ENCODE measurements at regions not wholly inside any gene's neighbourhood (a gene's known extent, or its start where the extent isn't known, plus 50 kb on each side); places are given as distances from the start of the nearest gene placed in this dataset.
"Not testable (repeated sequence)": the region's sequence is repeated elsewhere in the genome, so short reads cannot be mapped to it uniquely, and the experiment has no call there.

DNA sequence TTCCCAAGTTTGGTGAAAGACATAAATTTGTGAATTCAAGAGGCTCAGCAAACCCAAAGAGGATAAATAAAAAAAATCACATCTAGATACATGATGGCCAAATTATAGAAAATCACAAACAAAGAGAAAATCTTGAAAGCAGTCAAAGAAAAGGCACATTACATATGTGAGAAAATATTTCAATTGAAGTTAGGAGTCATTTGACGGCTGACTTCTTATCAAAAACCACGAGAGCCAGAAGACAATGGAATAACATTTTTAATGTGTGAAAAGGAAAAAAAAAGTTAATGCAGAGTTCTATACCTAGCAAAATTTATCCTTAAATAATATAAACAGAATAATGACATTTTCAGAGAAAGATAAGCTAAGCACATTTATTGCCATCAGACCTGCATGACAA is 307.0 kb downstream of the C12orf75 start:
- no peak overlapping the region for H3K27ac ChIP-seq (ENCODE audit: low read length)
- peaks cover 29% of the 10 kb centered on the region for H3K9me3 ChIP-seq (ENCODE audit: insufficient read depth, low read depth, low read length)
- no peaks in the 10 kb centered on the region for H3K27me3 ChIP-seq (ENCODE audit: insufficient read depth, low read length)
- no peaks in the 10 kb centered on the region for H3K4me1 ChIP-seq (ENCODE audit: insufficient read depth, low read length)
- no peak overlapping the region for H3K9ac ChIP-seq (ENCODE audit: low read depth, low read length)
- H3K36me3 ChIP-seq (ENCODE audit: insufficient read depth, low read depth, low read length), result no peaks in the 10 kb centered on the region
- no peak overlapping the region for H3K4me3 ChIP-seq (ENCODE audit: low read length)

DNA sequence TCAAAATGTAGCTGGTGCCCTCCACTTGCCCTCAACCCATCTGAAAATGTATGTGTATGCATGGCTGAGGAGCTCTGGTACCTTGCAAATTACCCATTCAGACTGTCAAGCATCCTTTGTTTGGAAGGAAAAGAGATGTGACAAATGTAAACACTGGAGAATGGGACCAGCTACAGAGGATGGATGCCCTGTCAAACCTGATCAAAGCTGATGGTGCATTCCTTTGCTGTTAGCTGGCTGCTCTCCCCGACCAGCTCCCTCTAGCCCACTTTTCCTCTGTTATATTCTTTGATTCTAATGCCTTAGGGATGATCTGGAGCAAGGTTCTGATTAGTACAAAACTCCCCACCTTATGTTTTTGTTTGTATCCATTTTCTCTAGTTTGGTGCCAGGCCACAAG is 310.3 kb downstream of the C12orf75 start:
- no peaks in the 10 kb centered on the region for H3K4me1 ChIP-seq (ENCODE audit: insufficient read depth, low read length)
- H3K36me3 ChIP-seq (ENCODE audit: insufficient read depth, low read depth, low read length), result no peaks in the 10 kb centered on the region
- no peak overlapping the region for H3K4me3 ChIP-seq (ENCODE audit: low read length)
- H3K9ac ChIP-seq (ENCODE audit: low read depth, low read length), result no peak overlapping the region
- no peaks in the 10 kb centered on the region for H3K27me3 ChIP-seq (ENCODE audit: insufficient read depth, low read length)
- H3K9me3 ChIP-seq (ENCODE audit: insufficient read depth, low read depth, low read length), result peaks cover 27% of the 10 kb centered on the region
- no peak overlapping the region for H3K27ac ChIP-seq (ENCODE audit: low read length)

DNA sequence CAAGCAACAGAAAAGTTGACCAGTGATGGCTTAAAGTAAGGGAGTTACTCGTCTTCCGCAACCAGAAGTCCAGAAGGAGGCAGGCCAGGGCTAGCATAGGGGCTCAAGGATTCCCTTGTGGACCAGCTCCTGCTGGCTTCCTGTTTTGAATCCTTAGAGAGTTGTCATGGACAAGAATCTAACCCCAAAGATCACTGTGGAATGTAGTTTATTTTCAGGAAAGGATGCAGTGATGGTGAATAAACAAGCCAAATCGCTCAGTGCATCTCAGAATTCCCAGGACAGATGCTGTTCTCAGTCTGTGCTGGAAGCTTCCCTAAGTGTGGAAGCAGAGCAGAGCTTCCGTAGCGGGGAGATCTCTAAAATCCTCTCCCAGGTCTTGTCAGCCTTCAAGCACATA is 311.3 kb downstream of the C12orf75 start:
- no peak overlapping the region for H3K27ac ChIP-seq (ENCODE audit: low read length)

DNA sequence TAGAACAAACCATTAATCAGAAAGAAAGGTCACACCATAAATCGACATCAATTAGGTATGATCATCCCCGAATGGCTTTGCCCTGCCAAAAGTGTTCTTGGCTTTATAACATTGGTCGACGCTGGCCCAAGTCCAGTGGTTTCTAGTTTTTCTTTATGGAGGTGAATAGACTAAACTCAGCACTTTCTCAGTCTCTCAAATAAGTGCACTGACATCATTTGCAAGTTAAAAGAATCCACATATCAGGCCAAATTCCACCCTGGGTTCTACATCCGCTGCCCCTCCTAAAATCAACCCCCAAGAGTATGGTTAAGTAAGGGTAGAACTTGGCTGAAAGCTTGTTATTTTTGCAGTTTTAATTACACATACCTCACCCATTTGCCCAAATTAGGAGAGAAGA is 314.3 kb downstream of the C12orf75 start:
- Histone ChIP-seq H3K27me3 (ENCODE audit: insufficient read depth, low read length) (no peaks in the 10 kb centered on the region), H3K4me3 (ENCODE audit: low read length) (no peak overlapping the region), H3K9ac (ENCODE audit: low read depth, low read length) (no peak overlapping the region), H3K27ac (ENCODE audit: low read length) (no peak overlapping the region), H3K4me1 (ENCODE audit: insufficient read depth, low read length) (no peaks in the 10 kb centered on the region), H3K9me3 (ENCODE audit: insufficient read depth, low read depth, low read length) (no peaks in the 10 kb centered on the region), H3K36me3 (ENCODE audit: insufficient read depth, low read depth, low read length) (no peaks in the 10 kb centered on the region)

More for the DNA sequence above, 311.3 kb downstream of the C12orf75 start:
- no peak overlapping the region for H3K9ac ChIP-seq (ENCODE audit: low read depth, low read length)
- no peak overlapping the region for H3K4me3 ChIP-seq (ENCODE audit: low read length)
- H3K4me1 ChIP-seq (ENCODE audit: insufficient read depth, low read length), result no peaks in the 10 kb centered on the region
- H3K27me3 ChIP-seq (ENCODE audit: insufficient read depth, low read length), result no peaks in the 10 kb centered on the region
- peaks cover 20% of the 10 kb centered on the region for H3K9me3 ChIP-seq (ENCODE audit: insufficient read depth, low read depth, low read length)
- no peaks in the 10 kb centered on the region for H3K36me3 ChIP-seq (ENCODE audit: insufficient read depth, low read depth, low read length)

GRCh38 chr12:105654606-105655005 is 324.1 kb downstream of the C12orf75 start:
- Histone ChIP-seq H3K4me3 (ENCODE audit: low read length) (no peak overlapping the region), H3K9me3 (ENCODE audit: insufficient read depth, low read depth, low read length) (no peaks in the 10 kb centered on the region), H3K4me1 (ENCODE audit: insufficient read depth, low read length) (no peaks in the 10 kb centered on the region), H3K27me3 (ENCODE audit: insufficient read depth, low read length) (no peaks in the 10 kb centered on the region), H3K36me3 (ENCODE audit: insufficient read depth, low read depth, low read length) (no peaks in the 10 kb centered on the region), H3K9ac (ENCODE audit: low read depth, low read length) (no peak overlapping the region), H3K27ac (ENCODE audit: low read length) (no peak overlapping the region)

DNA sequence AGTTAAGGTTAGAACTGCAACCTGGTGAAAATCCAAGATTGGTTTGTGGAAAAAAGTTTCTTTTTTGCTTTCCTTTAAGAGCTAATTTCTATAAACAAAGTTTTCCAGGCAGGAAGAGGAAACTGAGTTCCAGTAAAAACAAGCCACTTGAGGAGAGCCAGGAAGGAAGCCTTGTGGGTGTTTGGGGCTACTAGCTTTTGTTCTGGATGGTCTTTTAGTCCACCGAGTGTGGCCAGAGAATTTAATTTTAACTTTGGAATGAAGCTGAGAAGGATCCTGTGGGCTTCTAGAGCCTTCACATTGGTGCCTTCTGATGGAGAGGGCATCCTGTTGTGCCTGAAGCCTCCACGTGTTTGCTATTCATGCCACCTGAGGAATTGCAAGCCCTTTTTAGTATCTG is 327.9 kb downstream of the C12orf75 start:
- Histone ChIP-seq H3K27ac (ENCODE audit: low read length) (no peak overlapping the region), H3K36me3 (ENCODE audit: insufficient read depth, low read depth, low read length) (no peaks in the 10 kb centered on the region), H3K9ac (ENCODE audit: low read depth, low read length) (no peak overlapping the region), H3K27me3 (ENCODE audit: insufficient read depth, low read length) (no peaks in the 10 kb centered on the region), H3K4me3 (ENCODE audit: low read length) (no peak overlapping the region), H3K9me3 (ENCODE audit: insufficient read depth, low read depth, low read length) (no peaks in the 10 kb centered on the region), H3K4me1 (ENCODE audit: insufficient read depth, low read length) (no peaks in the 10 kb centered on the region)

- Histone ChIP-seq H3K9ac (ENCODE audit: low read depth, low read length) (no peak overlapping the region), H3K36me3 (ENCODE audit: insufficient read depth, low read depth, low read length) (no peaks in the 10 kb centered on the region), H3K27ac (ENCODE audit: low read length) (no peak overlapping the region), H3K4me1 (ENCODE audit: insufficient read depth, low read length) (no peaks in the 10 kb centered on the region), H3K27me3 (ENCODE audit: insufficient read depth, low read length) (no peaks in the 10 kb centered on the region), H3K9me3 (ENCODE audit: insufficient read depth, low read depth, low read length) (no peaks in the 10 kb centered on the region), H3K4me3 (ENCODE audit: low read length) (no peak overlapping the region)
Measured at GRCh38 chr12:105659355-105660075, 329.0 kb downstream of the C12orf75 start.

- not testable (repeated sequence) for H3K9ac ChIP-seq (ENCODE audit: low read depth, low read length); H3K27me3 ChIP-seq (ENCODE audit: insufficient read depth, low read length); H3K27ac ChIP-seq (ENCODE audit: low read length); H3K36me3 ChIP-seq (ENCODE audit: insufficient read depth, low read depth, low read length); H3K4me1 ChIP-seq (ENCODE audit: insufficient read depth, low read length); H3K9me3 ChIP-seq (ENCODE audit: insufficient read depth, low read depth, low read length); H3K4me3 ChIP-seq (ENCODE audit: low read length)
Measured at GRCh38 chr12:105664765-105665164, 334.3 kb downstream of the C12orf75 start.

DNA sequence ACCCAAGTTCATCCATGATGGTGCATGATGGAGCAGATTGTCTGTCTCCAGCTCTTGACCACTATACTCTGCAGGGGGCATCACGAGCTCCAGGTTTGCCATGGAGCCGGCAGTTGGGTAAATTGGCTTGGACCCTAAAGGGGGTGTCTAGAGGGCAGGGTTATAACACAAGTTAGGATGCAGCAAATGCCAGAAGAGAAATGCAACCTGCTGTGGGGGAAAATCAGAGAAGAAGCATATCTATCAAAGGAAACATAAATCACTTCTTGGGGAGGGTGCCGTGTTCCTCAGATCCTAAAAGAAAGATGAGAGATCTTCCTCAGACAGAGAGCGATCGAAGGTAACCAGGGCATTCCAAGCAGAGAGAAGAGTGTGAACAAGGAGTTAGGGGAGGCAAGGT is 334.9 kb downstream of the C12orf75 start:
- H3K36me3 ChIP-seq (ENCODE audit: insufficient read depth, low read depth, low read length), result no peaks in the 10 kb centered on the region
- H3K4me1 ChIP-seq (ENCODE audit: insufficient read depth, low read length), result no peaks in the 10 kb centered on the region
- no peak overlapping the region for H3K27ac ChIP-seq (ENCODE audit: low read length)
- no peak overlapping the region for H3K4me3 ChIP-seq (ENCODE audit: low read length)
- H3K27me3 ChIP-seq (ENCODE audit: insufficient read depth, low read length), result no peaks in the 10 kb centered on the region
- no peaks in the 10 kb centered on the region for H3K9me3 ChIP-seq (ENCODE audit: insufficient read depth, low read depth, low read length)
- H3K9ac ChIP-seq (ENCODE audit: low read depth, low read length), result no peak overlapping the region

DNA sequence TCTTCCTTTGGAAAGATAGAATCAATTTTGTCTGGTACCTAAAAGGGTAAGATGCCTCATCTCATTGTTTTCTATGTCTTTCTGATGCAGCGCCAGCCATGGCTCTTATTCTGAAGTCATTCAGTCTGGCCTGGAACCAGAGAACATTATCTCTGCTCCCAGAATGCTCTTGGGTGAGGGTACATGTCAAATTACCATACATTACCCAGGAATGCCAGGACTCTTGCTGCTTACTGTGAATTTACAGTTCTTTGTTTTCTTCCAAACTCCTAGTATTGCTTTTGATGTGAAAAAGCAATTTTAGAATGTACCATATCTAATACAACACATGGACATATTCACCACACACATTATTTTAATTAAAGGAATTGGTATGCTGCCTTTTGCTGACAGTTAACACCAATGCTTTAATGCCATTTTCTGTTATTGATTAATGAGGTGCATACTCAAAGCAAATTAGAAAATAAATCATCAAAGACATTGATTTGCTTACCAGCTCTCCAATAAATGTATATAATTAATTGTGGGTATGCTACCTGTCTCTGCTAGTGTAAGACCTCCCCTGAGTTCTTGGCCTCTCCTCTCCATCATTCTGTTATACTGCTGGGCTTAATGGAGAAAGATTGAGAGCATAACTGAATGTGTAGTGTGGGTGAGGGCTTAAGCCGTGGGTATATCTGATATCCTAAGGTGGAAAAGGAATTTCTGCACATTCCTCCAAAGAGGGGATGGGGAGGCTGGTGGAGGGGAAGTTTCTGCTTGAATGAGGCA is 337.7 kb downstream of the C12orf75 start:
- Histone ChIP-seq H3K27ac (ENCODE audit: low read length) (no peak overlapping the region), H3K4me3 (ENCODE audit: low read length) (no peak overlapping the region), H3K27me3 (ENCODE audit: insufficient read depth, low read length) (no peaks in the 10 kb centered on the region), H3K4me1 (ENCODE audit: insufficient read depth, low read length) (no peaks in the 10 kb centered on the region), H3K9ac (ENCODE audit: low read depth, low read length) (no peak overlapping the region), H3K9me3 (ENCODE audit: insufficient read depth, low read depth, low read length) (no peaks in the 10 kb centered on the region), H3K36me3 (ENCODE audit: insufficient read depth, low read depth, low read length) (no peaks in the 10 kb centered on the region)

GRCh38 chr12:105670672-105671071 is 340.2 kb downstream of the C12orf75 start:
- Histone ChIP-seq H3K36me3 (ENCODE audit: insufficient read depth, low read depth, low read length) (no peaks in the 10 kb centered on the region), H3K9ac (ENCODE audit: low read depth, low read length) (no peak overlapping the region)

GRCh38 chr12:105671720-105672119 is 341.2 kb downstream of the C12orf75 start:
- Histone ChIP-seq H3K4me3 (ENCODE audit: low read length) (no peak overlapping the region), H3K27me3 (ENCODE audit: insufficient read depth, low read length) (no peaks in the 10 kb centered on the region), H3K36me3 (ENCODE audit: insufficient read depth, low read depth, low read length) (no peaks in the 10 kb centered on the region), H3K4me1 (ENCODE audit: insufficient read depth, low read length) (no peaks in the 10 kb centered on the region), H3K9ac (ENCODE audit: low read depth, low read length) (no peak overlapping the region), H3K9me3 (ENCODE audit: insufficient read depth, low read depth, low read length) (no peaks in the 10 kb centered on the region), H3K27ac (ENCODE audit: low read length) (no peak overlapping the region)

More at GRCh38 chr12:105670672-105671071, 340.2 kb downstream of the C12orf75 start:
- no peaks in the 10 kb centered on the region for H3K27me3 ChIP-seq (ENCODE audit: insufficient read depth, low read length)
- H3K27ac ChIP-seq (ENCODE audit: low read length), result no peak overlapping the region
- H3K4me3 ChIP-seq (ENCODE audit: low read length), result no peak overlapping the region
- H3K9me3 ChIP-seq (ENCODE audit: insufficient read depth, low read depth, low read length), result no peaks in the 10 kb centered on the region
- H3K4me1 ChIP-seq (ENCODE audit: insufficient read depth, low read length), result no peaks in the 10 kb centered on the region
